Coronary artery (tissue), 2 donors: ENCODE measurements at regions not wholly inside any gene's neighbourhood (a gene's known extent, or its start where the extent isn't known, plus 50 kb on each side); places are given as distances from the start of the nearest gene placed in this dataset.

Experiments used
- DNase-seq: peaks from one replicate; pipeline ENCODE4 v3.0.0-alpha.2; 2017; ENCODE audit warnings: low spot score
- H3K27ac ChIP-seq, 2 donors: fragments of 200-600 bp; sonication (generic); one replicate each; pipeline ENCODE4 v1.5.1; 2016 to 2019
- H3K4me3 ChIP-seq: fragments of 200-600 bp; sonication (generic); 2 replicates; pipeline ENCODE4 v1.5.1; 2016; ENCODE audit warnings: mild to moderate bottlenecking, moderate library complexity
- CTCF ChIP-seq: fragments of 200-600 bp; sonication (generic); IDR thresholded peaks from one replicate; pipeline ENCODE4 v1.5.1; 2019; ENCODE audit warnings: antibody characterized with exemption

GRCh38 chr21:19914028-19914427 is 1084.2 kb upstream of the NCAM2 start:
- Histone ChIP-seq H3K4me3 (no peak overlapping the region), H3K27ac (no peak overlapping the region)
- TF ChIP-seq CTCF = no peak
- no peak for DNase-seq

GRCh38 chr21:19921211-19921610 is 1077.0 kb upstream of the NCAM2 start:
- no peak overlapping the region for H3K27ac ChIP-seq
- no peak for DNase-seq
- no peak for TF ChIP-seq CTCF
- no peak overlapping the region for H3K4me3 ChIP-seq

GRCh38 chr21:19922122-19922521 is 1076.1 kb upstream of the NCAM2 start:
- H3K4me3 ChIP-seq = no peak overlapping the region
- TF ChIP-seq CTCF = no peak
- H3K27ac ChIP-seq = no peak overlapping the region
- DNase-seq = no peak

GRCh38 chr21:19935467-19935866 is 1062.7 kb upstream of the NCAM2 start:
- no peak for TF ChIP-seq CTCF
- no peak for DNase-seq
- H3K27ac ChIP-seq = no peak overlapping the region
- H3K4me3 ChIP-seq = no peak overlapping the region

GRCh38 chr21:19937619-19938018 is 1060.6 kb upstream of the NCAM2 start:
- no peak for TF ChIP-seq CTCF
- H3K4me3 ChIP-seq = no peak overlapping the region
- DNase-seq = no peak

GRCh38 chr21:19941626-19942025 is 1056.6 kb upstream of the NCAM2 start:
- Histone ChIP-seq H3K27ac (no peak overlapping the region), H3K4me3 (no peak overlapping the region)
- DNase-seq = no peak
- no peak for TF ChIP-seq CTCF

More at GRCh38 chr21:19937619-19938018, 1060.6 kb upstream of the NCAM2 start:
- H3K27ac ChIP-seq = no peak overlapping the region

- no peak overlapping the region for H3K27ac ChIP-seq
- TF ChIP-seq CTCF = no peak
- H3K4me3 ChIP-seq = no peak overlapping the region
- DNase-seq = no peak
These were observed 1047.9 kb upstream of the NCAM2 start for GRCh38 chr21:19950347-19950746.
